HG02870 (cell line): ENCODE measurements at regions not wholly inside any gene's neighbourhood (a gene's known extent, or its start where the extent isn't known, plus 50 kb on each side); places are given as distances from the start of the nearest gene placed in this dataset.
A peak's percentile ranks its signal among the peaks of the same experiment; 100 is the strongest.
"Not testable (repeated sequence)": the region's sequence is repeated elsewhere in the genome, so short reads cannot be mapped to it uniquely, and the experiment has no call there.

Source experiments
- ATAC-seq: cut with Tn5 transposase; IDR thresholded peaks from one replicate; pipeline ENCODE4 v1.9.1; 2021; ENCODE audit warnings: mild to moderate bottlenecking, moderate library complexity; ENCODE audit not compliant: unreplicated experiment

GRCh38 chr6:78222226-78222625 lies 569.4 kb downstream of the MEI4 start:
- ATAC-seq = no peak

DNA sequence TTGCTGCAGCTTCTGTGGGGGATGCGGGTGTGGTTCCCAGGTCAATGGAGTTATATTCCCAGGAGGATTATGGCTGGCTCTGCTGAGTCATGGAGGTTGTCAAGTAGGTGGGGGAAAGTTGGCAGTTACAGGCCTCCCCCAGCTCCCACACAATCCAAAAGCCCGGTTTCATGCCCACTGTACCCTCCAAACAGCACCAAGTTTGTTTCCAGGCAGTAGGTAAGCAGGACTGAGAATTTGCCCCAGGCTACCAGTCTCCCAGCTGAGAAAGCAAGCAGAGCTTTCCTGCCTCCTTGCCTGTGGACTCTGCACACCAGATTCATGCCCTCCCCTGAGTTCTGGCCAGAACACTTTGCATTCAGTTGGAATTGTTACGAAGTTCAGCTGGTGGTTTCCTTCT lies 578.2 kb downstream of the MEI4 start:
- ATAC-seq = no peak

- ATAC-seq = no peak
Measured at GRCh38 chr6:78243519-78243918, 590.7 kb downstream of the MEI4 start.

DNA sequence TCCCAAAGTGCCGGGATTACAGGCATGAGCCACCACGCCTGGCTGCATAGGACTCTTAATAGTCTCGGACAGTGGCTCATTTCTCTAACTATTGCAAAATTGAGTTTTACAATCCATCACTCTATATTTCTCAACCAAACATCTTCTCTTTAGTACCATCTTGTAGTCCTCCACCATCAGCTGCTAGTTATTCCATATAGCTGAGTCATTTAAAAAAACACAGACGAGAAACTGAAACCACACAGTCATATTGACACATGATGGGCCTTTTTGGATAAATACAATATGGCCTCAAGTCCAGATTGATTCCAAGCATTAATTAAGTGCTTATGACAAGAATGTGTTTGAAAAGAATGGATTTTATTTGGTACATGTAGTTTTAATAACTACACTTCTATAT lies 599.1 kb downstream of the MEI4 start:
- ATAC-seq = no peak

GRCh38 chr6:78253618-78254017 lies 600.8 kb downstream of the MEI4 start:
- ATAC-seq = peak; percentile 48

DNA sequence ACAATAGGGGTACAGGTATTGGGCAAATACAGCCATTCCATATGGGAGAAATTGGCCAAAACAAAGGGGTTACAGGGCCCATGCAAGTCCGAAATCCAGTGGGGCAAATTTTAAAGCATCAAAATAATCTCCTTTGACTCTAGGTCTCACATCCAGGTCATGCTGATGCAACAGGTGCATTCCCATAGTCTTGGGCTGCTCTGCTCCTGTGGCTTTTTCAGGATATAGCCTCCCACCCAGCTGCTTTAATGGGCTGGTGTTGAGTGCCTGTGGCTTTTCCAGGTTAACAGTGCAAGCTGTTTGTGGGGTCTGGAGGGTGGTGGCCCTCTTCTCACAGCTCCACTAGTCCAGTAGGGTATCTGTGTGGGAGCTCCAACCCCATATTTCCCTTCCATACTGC lies 607.1 kb downstream of the MEI4 start:
- no peak for ATAC-seq

DNA sequence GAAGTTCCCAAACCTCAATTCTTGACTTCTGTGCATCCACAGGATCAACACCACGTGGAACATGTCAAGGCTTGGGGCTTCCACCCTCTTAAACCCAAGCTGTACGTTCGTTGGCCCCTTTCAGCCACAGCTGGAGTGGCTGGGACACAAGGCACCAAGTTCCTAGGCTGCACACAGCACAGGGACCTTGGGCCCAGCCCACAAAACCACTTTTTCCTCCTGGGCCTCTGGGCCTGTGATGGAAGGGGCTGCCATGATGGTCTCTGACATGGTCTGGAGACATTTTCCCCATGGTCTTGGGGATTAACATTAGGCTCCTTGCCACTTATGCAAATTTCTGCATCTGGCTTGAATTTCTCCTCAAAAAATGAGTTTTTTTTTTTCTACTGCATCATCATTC lies 606.9 kb upstream of the IRAK1BP1 start:
- not testable (repeated sequence) for ATAC-seq

- no peak for ATAC-seq
Measured at GRCh38 chr6:78268591-78269452, 598.5 kb upstream of the IRAK1BP1 start.

- ATAC-seq = no peak
Measured at GRCh38 chr6:78300885-78301284, 566.5 kb upstream of the IRAK1BP1 start.

- no peak for ATAC-seq
Measured at GRCh38 chr6:78302411-78302810, 564.9 kb upstream of the IRAK1BP1 start.

DNA sequence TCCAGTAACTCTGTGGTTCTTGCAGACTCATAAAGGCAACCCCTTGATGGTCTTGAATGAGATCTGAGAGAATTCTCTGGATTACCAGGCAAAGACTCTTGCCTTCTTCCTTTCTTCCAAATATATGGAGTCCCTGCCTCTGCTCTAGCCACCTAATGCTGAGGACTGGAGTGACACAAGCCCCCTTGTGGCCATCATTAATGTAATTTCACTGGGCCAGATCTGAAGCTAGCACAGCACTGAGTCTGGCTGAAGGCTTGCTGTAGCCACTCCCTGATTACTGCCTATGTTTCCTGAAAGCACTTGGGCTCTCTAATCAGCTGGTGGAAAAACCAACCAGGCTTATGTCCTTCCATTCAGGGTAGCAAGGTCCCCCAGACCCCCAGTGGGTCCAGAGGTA lies 559.3 kb upstream of the IRAK1BP1 start:
- no peak for ATAC-seq

- ATAC-seq = no peak
Measured at GRCh38 chr6:78322068-78322845, 545.1 kb upstream of the IRAK1BP1 start.

DNA sequence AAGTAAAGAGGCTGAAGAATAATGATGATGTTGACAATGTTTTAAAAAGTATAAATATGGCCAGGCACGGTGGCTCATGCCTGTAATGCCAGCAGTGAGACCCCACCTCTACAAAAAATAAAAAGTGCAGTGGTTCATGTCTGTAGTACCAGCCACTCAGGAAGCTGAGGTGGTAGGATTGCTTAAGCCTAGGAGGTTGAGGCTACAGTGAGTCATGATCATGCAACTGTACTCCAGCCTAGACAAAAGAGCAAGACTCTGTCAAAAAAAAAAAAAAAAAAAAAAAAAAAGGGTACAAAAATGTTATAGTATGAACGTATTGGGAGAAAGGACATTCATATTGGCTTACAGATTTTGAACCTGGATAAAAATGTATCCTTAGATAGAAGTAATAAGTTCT lies 543.1 kb upstream of the IRAK1BP1 start:
- ATAC-seq = no peak

GRCh38 chr6:78340755-78341154 lies 526.6 kb upstream of the IRAK1BP1 start:
- no peak for ATAC-seq

- ATAC-seq = no peak
Measured at GRCh38 chr6:78345882-78346281, 521.5 kb upstream of the IRAK1BP1 start.

DNA sequence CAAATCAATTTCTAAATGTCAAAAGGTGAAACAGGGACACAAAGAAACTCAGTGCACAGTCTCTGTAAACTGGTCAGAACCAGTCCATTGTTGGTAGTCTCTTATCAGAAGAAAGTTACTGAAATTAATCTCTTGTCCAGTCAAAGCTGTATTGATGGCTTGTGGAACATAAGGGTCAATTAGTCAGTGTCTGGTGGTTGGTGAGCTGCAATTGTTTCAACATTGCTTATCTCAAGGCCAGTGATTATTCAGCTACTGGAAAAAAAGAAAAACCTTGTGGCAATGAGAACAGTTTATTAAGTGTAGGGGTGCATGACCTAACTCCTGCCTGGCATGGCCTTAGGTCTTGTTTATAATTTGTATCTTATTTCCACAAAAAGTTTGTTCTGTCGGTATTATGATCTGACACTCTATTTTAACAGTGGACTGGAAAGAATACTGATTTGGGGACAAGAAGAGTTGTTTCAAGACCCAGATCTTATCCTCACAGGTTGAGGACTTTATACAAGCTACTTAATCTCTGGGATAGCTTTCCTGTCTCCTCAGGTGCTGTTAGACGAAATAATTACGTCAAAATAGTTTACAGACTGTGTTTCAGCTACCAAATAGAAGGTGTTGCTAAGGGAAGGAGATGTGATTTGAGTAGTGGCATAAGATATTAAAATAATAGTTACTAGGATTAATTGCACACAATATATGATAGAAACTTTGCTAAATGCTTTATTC lies 520.0 kb upstream of the IRAK1BP1 start:
- ATAC-seq = no peak

DNA sequence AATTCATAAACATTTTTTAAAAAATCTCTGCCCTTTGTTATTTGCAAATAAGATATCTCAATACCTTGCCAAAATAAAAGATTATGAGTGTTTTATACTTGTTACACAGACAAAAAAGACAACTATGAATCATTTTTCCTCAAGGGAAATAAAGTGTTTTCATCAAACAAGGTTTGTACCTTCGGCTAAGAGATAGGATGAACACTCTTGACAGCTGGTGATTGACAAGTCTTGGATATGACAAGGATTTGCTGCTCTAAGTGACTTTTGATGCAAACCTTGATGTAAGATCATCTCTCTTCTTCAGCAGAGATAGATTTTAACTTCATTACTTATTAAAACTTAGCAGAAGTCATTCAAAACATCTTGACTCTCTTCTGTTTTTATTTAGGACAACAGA lies 514.3 kb upstream of the IRAK1BP1 start:
- ATAC-seq = no peak

- no peak for ATAC-seq
Measured at GRCh38 chr6:78363688-78364087, 503.7 kb upstream of the IRAK1BP1 start.

DNA sequence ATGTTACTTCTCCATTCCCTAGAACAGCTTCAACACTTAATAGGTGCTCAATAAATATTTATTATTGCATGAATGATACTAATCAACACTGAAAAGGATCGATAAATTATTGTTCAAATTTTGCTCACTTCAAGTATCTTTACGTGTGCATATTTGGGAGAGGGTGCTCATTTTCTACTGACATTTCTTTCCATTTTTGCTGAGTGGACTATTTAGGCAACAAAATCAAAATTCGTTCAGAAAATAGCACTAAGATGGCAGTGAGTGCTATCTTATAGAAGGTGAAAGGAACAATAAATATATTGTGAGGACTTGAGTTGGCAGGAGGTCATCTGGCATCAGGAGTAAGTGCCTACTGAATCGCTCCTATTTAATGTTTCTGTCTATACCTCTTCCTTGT lies 501.9 kb upstream of the IRAK1BP1 start:
- ATAC-seq = no peak

GRCh38 chr6:78377056-78377455 lies 490.3 kb upstream of the IRAK1BP1 start:
- ATAC-seq = no peak

DNA sequence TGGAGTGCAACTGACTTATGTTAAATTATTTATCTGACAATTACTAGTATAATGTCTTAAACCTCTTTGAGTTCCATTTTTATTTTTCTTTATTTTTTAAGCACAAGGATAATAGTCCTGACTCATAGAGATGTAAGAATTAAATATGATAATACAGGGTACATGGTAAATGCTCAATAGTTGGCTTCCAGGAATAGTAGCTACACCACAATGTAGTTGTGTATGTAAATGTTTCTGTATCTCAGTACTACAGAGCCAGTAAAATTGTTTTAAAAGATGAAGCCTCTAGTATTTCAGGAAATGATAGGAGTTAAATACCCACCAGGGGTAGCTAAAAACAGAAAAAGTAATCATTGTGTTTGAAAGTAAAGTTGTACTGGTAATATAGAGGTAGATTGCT lies 487.4 kb upstream of the IRAK1BP1 start:
- ATAC-seq = no peak

DNA sequence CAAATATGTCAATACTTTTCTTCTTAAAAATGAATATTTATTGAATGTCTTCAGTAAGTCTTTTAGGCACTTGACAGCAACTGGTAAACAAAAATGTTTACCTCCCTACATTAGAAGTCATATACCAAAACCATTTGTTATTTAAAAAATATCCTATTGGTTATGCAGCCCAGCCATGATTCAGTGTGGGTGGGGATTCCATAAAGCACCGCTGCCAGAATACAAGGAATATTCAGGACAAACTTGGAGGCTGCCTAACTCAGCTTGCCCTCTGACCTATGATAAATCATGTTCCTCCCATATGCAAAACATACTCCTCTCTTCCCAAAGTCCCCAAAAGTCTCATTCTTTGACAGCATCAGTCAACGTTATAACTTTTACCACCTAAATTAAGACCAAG lies 486.8 kb upstream of the IRAK1BP1 start:
- ATAC-seq = no peak
